ENCODE measurements at regions not wholly inside any gene's neighbourhood (a gene's known extent, or its start where the extent isn't known, plus 50 kb on each side); places are given as distances from the start of the nearest gene placed in this dataset.

DNA sequence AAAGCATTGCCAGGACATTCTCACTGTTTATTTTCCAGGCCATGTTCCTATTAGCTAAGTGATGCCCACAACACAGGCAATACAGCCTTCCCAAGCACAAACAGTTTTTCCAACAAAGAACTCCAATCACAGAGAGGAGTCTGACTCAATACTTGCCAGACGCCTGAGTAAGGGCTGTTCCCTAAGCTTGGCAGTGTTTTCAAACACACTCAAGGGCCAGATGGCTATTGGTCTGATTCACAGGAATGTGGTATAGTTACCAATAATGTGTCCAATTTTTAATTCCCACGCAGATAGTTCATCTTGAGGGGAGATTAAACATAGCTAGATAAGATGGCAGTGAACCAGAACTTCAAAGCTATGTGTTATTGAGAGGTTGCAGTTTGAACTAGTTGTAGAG is 381.0 kb downstream of the SNAPC1 start:
- no peak for DNase-seq (ENCODE audit: low read depth)

DNA sequence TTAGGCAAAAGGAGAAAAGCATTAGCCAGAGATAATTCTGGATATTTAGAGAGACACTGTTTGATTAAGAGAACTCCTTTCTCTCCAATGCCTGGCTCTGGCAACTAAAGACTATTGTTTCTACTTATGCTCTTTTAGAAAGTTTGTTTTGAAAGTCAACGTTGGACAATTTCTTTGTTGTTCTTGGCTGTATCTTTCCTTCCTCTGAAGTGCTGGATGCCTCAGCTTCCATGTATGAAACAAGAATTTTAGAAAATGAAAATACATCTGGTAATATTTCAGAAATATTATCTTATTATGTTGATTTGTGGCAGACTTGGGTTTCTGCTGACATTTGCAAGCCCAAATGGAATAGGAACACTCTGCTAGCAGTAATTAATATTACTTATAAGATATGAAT is 382.6 kb downstream of the SNAPC1 start:
- no peak for DNase-seq (ENCODE audit: low read depth)

DNA sequence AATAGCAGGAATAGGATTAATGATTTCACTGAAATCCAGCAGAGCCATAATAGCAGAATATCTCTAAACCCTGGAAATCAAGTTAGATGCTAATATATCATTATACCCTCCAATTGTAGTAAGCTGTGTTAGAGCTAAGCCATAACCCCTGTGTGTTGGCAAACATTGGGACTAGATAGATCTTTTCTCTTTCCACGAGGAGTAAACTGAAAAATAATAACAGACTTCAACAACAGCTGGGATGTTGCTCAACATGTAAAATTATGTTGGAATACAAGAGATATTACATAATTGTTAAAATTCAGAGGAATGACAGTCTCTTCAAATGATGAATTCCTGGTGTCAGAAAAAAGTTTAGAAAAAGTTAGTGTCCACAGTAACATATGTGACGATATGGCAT is 383.8 kb downstream of the SNAPC1 start:
- no peak for DNase-seq (ENCODE audit: low read depth)

DNA sequence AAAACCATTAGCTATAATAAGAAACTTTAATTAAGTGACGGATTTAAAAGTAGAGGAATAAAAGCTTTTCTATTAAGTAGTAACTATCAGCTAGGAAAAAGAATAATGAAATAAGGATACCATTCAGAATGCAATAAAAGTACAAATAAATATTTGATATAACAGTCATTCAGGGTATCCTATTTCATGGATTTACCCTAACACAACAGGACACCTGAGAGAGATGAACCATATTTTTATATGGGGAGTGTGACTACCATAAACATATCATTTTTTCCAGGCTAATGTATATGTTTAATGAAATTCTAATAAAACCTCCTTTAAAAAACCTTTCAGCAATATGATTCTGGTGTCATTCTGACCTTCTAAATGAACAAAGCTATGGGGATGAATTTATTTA is 393.8 kb downstream of the SNAPC1 start:
- no peak for DNase-seq (ENCODE audit: low read depth)

DNA sequence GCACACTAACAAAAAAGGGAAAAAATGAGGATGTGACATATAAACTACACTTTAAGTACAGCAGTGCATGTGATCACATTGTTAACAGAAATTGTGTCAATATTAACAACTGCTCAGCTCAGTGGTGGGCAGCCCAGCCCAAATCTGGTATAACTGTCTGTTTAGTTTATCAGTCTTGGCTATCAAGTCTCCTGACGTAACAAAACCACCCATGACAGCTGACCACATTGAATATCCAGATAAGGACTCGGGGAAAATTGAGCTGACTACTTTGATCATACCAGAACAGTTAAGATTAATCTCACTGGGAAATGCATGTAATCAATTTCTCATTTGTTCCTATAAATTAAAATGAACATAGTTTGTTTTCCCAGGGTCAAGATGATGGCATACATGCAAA is 396.6 kb downstream of the SNAPC1 start:
- DNase-seq (ENCODE audit: low read depth), result no peak

GRCh38 chr14:62159314-62159713 is 397.1 kb downstream of the SNAPC1 start:
- DNase-seq (ENCODE audit: low read depth), result no peak

GRCh38 chr14:62162998-62163589 is 400.9 kb downstream of the SNAPC1 start:
- DNase-seq (ENCODE audit: low read depth), result peak; percentile 48

DNA sequence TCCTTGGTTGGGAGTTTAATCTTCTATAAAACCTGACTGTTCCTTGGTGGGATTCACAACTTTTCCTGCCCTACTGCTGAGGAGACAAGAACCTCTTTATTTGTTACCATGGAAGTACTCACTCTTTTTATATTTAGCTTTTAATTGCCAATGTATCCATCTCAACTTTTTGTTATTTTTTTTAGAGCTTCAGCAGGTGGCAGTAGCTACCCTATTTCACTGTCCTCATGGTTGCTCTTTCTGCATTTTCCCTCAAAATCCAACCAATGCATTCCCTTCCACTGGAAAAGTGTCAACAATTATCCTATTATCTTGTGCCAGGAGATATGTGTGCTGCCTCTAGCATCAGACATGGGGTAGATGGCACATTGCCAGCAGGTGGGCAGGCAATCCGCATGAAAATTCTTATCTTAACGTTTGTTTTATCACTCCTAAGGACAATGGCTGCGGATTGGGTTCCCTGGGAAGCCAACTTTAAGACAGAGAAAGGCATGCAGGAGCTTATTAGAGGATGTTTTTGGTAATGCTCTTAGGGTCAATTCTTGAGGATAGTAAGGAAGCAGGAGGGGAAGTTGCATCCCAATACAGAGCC is 406.4 kb downstream of the SNAPC1 start:
- no peak for DNase-seq (ENCODE audit: low read depth)

DNA sequence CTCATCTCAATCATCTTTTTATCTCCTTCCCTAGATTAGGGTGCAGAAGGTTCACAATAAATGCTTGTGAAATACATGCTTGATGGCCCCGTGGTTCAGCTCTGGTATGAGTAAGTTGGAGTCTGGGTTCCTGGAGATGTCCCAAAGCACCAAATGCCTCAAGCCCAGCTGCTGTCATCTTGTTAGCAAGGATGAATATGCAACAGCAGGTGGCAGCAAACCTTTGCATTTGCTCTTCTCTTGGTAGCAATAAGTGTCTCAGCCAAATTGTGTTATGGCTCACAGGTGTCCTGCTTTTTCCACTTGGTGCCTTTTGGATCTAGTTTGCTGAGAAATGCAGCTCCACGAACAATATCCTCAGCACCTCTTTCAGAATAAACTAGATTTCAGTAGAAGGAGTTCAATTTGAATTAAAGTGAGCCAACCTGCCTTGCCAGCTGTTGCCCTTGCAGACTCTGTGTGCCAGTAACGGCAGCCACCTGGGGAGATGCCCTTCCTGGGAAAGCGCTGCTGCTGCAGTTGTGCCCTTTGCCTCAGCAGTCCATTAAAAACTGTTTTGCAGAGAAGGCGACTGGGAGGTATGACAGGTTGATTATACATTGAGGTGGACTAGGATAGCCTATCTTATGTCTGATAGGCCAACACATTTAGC is 417.3 kb downstream of the SNAPC1 start:
- peak; percentile 53 for DNase-seq (ENCODE audit: low read depth)

GRCh38 chr14:62181591-62181990 is 419.4 kb downstream of the SNAPC1 start:
- no peak for DNase-seq (ENCODE audit: low read depth)

DNA sequence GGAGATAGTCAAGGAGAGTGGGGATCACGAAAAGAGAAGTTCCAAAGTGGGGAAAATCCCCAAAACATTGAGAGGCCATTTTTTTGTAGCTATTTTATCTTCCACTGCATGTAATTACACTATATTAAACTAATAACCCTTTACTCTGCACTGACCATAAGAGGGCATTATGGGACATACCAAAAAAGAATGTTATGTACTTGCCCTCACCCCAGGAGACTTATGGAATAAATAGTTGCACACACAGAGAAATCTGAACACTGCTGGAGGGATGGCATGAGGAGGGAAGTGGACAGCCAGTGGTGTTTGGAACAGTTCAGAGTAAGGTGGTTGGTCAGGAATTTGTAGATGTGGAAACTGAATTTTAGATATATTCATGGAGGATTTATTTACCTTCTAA is 422.9 kb downstream of the SNAPC1 start:
- no peak for DNase-seq (ENCODE audit: low read depth)

GRCh38 chr14:62187265-62187664 is 425.0 kb downstream of the SNAPC1 start:
- DNase-seq (ENCODE audit: low read depth), result no peak

- peak; percentile 3 for DNase-seq (ENCODE audit: low read depth)
These were observed 427.5 kb downstream of the SNAPC1 start for GRCh38 chr14:62189698-62190097.

DNA sequence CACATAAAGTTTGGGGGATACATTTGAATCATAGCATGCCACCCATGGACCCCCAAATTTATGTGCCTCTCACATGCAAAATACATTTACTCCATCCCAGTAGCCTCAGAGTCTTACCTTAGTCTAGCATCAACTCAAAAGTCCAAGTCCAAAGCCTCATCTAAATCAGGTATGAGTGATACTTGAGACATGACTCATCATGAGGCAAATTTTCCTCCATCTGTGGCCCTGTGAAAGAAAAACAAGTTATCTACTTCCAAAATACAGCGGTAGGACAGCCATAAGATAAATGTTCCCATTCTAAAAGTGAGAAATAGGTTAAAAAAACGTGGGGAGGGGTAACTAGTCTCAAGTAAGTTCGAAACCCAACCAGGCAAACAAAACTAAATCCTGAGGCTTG is 444.2 kb downstream of the SNAPC1 start:
- DNase-seq (ENCODE audit: low read depth), result no peak

DNA sequence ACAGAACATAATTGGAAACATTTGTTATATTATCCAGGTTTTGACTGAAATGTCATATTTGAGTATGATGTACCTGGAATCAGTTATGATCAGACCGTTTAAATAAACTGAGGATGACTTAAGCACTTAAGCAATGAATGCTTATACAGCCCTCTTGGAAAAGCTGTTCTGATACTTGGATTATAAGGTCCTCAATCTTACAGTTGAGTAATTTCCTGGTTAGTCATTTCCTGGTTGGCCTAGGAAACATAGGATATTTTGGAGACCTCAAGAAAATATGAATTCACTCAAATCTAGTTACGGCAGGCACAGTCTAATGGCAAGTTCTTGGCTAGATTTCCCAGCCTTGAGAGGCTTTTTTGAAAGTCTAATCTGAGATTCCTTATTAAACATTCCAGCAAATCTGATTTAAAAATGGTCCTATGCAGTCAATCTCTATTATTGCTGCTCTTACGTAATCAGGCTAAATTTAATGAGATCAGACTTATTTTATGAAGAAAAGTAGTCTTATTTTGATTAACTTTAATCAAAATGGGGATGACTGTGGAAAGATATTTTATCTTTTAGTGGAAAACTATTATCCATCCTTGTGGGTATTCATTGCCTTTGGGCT is 447.2 kb downstream of the SNAPC1 start:
- peak; percentile 15 for DNase-seq (ENCODE audit: low read depth)

DNA sequence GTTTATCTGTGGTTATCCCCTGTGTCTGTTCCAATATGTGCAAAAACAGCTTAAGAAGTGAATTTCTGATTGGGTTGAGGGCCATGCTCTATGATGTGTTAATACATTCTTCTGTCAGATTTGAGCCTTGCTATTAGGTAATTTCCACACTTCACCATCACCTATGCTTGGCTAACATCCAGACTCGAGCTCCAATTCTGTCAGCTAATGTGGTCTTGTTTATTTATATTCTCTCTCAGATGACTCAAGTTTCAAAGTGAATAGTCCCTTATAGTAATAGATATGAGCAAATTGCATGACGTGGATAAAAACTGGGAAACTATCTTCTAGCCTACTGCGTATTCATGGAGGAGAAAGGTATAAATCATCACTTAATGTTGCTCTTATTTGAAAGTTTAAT is 451.3 kb downstream of the SNAPC1 start:
- DNase-seq (ENCODE audit: low read depth), result no peak

DNA sequence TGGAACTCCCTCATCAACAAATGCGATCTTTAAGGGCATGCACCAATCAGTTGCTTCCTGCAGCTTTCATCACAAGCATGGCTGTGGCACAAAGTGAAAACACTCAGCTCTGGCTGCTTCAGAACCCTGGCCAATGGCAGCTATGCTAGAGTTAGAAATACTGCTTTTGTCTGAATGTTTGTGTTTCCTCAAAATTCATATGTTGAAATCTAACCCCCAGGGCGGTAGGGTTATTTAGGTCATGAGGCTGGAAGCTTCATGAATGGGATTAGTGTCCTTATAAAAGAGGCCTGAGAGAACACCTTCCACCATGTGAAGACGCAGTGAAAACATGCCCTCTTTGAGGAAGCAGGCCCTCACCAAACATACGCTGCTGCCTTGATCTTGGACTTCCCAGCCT is 453.9 kb downstream of the SNAPC1 start:
- DNase-seq (ENCODE audit: low read depth), result no peak

GRCh38 chr14:62234849-62235248 is 472.6 kb downstream of the SNAPC1 start:
- DNase-seq (ENCODE audit: low read depth), result no peak

DNA sequence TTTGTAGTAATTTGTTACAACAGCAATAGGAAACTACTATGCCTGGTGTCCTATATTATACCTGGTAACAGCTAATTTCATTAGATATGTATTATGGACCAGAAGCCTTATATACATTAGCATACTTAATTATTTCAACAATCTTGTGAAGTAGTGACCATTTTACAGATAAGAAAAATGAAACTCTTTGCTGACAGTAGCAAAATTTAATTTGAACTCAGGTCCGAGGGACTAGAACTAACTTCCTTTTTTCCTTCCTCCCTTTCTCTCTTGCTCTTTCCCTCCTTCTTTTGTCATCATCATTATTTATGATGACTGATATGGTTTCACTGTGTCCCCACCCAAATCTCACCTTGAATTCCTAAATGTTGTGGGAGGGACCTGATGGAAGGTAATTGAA is 482.0 kb downstream of the SNAPC1 start:
- DNase-seq (ENCODE audit: low read depth), result no peak

- DNase-seq (ENCODE audit: low read depth), result no peak
These were observed 485.0 kb downstream of the SNAPC1 start for GRCh38 chr14:62247266-62247665.

DNA sequence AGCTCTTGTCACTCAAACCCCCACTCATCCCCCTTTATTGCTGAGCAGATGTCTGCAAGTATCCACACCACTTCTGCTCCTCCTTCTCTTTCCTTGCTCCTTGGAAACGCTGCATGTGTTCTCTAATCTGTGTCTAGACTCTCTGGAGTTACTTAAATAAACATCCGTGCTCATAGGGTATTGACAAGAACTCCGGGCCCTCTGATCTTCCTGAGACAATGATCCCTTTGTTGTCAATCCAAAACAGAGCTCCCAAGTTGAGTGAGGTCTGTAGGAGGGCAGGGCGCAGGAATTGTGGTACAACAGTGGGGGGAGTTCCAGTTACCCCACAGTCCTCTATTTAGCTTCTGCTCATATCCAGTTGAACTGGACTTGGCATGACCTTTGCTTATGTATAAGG is 489.0 kb downstream of the SNAPC1 start:
- DNase-seq (ENCODE audit: low read depth), result no peak

DNA sequence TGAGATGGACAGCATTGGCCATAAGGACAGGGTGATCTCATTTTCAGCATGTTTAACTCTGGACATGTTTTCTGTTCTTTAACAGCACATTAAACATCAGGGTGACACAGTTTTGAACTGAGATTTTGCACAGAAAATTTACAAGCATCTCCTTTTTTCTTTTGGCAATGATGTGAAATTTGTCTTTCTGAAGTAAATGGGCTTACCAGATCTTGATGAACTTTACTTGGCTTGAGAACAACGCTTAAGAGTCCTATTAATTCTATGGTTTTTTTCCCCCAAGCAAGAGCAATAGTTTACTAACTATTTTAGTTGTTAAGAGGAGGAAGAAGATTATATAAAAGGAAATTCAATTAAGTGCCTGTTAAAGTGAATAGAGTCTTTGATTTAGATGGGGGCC is 491.0 kb downstream of the SNAPC1 start:
- no peak for DNase-seq (ENCODE audit: low read depth)

- no peak for DNase-seq (ENCODE audit: low read depth)
These were observed 491.7 kb downstream of the SNAPC1 start for GRCh38 chr14:62253911-62254310.

Measured in renal cortical epithelial cell (primary cell).